BE2C (cell line): ENCODE measurements at regions not wholly inside any gene's neighbourhood (a gene's known extent, or its start where the extent isn't known, plus 50 kb on each side); places are given as distances from the start of the nearest gene placed in this dataset.

Experiments used
- DNase-seq: peaks from one replicate; pipeline ENCODE4 v3.0.0-alpha.2; 2020
- H3K27me3 ChIP-seq: fragments of 250-450 bp; sonication (Bioruptor Pico); 2 replicates; pipeline ENCODE4 v1.5.1; 2020; ENCODE audit warnings: mild to moderate bottlenecking
- H3K36me3 ChIP-seq: fragments of 250-450 bp; sonication (Bioruptor Pico); 2 replicates; pipeline ENCODE4 v1.5.1; 2020; ENCODE audit warnings: mild to moderate bottlenecking
- H3K4me1 ChIP-seq: fragments of 250-450 bp; sonication (Bioruptor Pico); 2 replicates; pipeline ENCODE4 v1.5.1; 2020
- H3K4me3 ChIP-seq: 2 replicates; pipeline ENCODE4 v1.5.1; 2011; ENCODE audit warnings: low read depth, low read length
- H3K9me3 ChIP-seq: fragments of 250-450 bp; sonication (Bioruptor Pico); 2 replicates; pipeline ENCODE4 v1.5.1; 2020
- CTCF ChIP-seq: IDR thresholded peaks from 2 replicates; pipeline ENCODE4 v1.5.1; 2012; ENCODE audit warnings: mild to moderate bottlenecking, low read depth, low read length

GRCh38 chr6:44535446-44535845, 147.9 kb downstream of the CDC5L start:
- H3K9me3 ChIP-seq = no peaks in the 10 kb centered on the region
- no peaks in the 10 kb centered on the region for H3K36me3 ChIP-seq
- H3K27me3 ChIP-seq = no peaks in the 10 kb centered on the region
- TF ChIP-seq CTCF = no peak
- no peaks in the 10 kb centered on the region for H3K4me1 ChIP-seq
- H3K4me3 ChIP-seq = no peak overlapping the region
- DNase-seq = no peak

- TF ChIP-seq CTCF = no peak
- H3K4me1 ChIP-seq = no peaks in the 10 kb centered on the region
- H3K36me3 ChIP-seq = no peaks in the 10 kb centered on the region
- no peaks in the 10 kb centered on the region for H3K27me3 ChIP-seq
- no peak for DNase-seq
- H3K9me3 ChIP-seq = no peaks in the 10 kb centered on the region
- H3K4me3 ChIP-seq = no peak overlapping the region
Measured at GRCh38 chr6:44535967-44536366, 148.5 kb downstream of the CDC5L start.

- H3K4me1 ChIP-seq = no peaks in the 10 kb centered on the region
- no peak for DNase-seq
- TF ChIP-seq CTCF = no peak
Measured at GRCh38 chr6:44537306-44538049, 150.0 kb downstream of the CDC5L start.

GRCh38 chr6:44538131-44538806, 150.8 kb downstream of the CDC5L start:
- H3K9me3 ChIP-seq = no peaks in the 10 kb centered on the region
- no peaks in the 10 kb centered on the region for H3K27me3 ChIP-seq
- no peak for DNase-seq
- no peaks in the 10 kb centered on the region for H3K36me3 ChIP-seq
- TF ChIP-seq CTCF = no peak
- H3K4me3 ChIP-seq = no peak overlapping the region
- no peaks in the 10 kb centered on the region for H3K4me1 ChIP-seq

More at GRCh38 chr6:44537306-44538049, 150.0 kb downstream of the CDC5L start:
- no peaks in the 10 kb centered on the region for H3K27me3 ChIP-seq
- no peaks in the 10 kb centered on the region for H3K36me3 ChIP-seq
- no peak overlapping the region for H3K4me3 ChIP-seq
- H3K9me3 ChIP-seq = no peaks in the 10 kb centered on the region

GRCh38 chr6:44538807-44539201, 151.3 kb downstream of the CDC5L start:
- no peaks in the 10 kb centered on the region for H3K9me3 ChIP-seq
- no peak overlapping the region for H3K4me3 ChIP-seq
- H3K4me1 ChIP-seq = no peaks in the 10 kb centered on the region
- H3K27me3 ChIP-seq = no peaks in the 10 kb centered on the region
- no peak for DNase-seq
- TF ChIP-seq CTCF = no peak
- H3K36me3 ChIP-seq = no peaks in the 10 kb centered on the region
